Effector memory CD4-positive, alpha-beta T cell (primary cell): ENCODE measurements at regions not wholly inside any gene's neighbourhood (a gene's known extent, or its start where the extent isn't known, plus 50 kb on each side); places are given as distances from the start of the nearest gene placed in this dataset.
"Not testable (repeated sequence)": the region's sequence is repeated elsewhere in the genome, so short reads cannot be mapped to it uniquely, and the experiment has no call there.

Experiments
- DNase-seq, 3 donors: peaks; one replicate each; pipeline ENCODE4 v3.0.0-alpha.2; 2020
- H3K27ac ChIP-seq: 2 replicates; pipeline ENCODE4 v1.7.0; 2013; ENCODE audit warnings: mild to moderate bottlenecking, low read length, moderate library complexity; ENCODE audit not compliant: insufficient read depth, poor library complexity, severe bottlenecking
- H3K27me3 ChIP-seq: replicated peaks from 2 replicates; pipeline ENCODE4 v1.7.0; 2013; ENCODE audit warnings: mild to moderate bottlenecking, low read length; ENCODE audit not compliant: insufficient read depth, control insufficient read depth, poor library complexity, severe bottlenecking
- H3K36me3 ChIP-seq: 2 replicates; pipeline ENCODE4 v1.7.0; 2013; ENCODE audit warnings: mild to moderate bottlenecking, low read length, moderate library complexity; ENCODE audit not compliant: control insufficient read depth, insufficient read depth
- H3K4me1 ChIP-seq: 2 replicates; pipeline ENCODE4 v1.7.0; 2013; ENCODE audit warnings: low read length, mild to moderate bottlenecking; ENCODE audit not compliant: control insufficient read depth, insufficient read depth, poor library complexity, severe bottlenecking
- H3K4me3 ChIP-seq: 2 replicates; pipeline ENCODE4 v1.7.0; 2013; ENCODE audit warnings: low read length, low read depth, mild to moderate bottlenecking; ENCODE audit not compliant: insufficient read depth, poor library complexity, severe bottlenecking
- H3K9me3 ChIP-seq: 2 replicates; pipeline ENCODE4 v1.7.0; 2013; ENCODE audit warnings: mild to moderate bottlenecking, low read length, moderate library complexity; ENCODE audit not compliant: control insufficient read depth

GRCh38 chr18:51248685-51249084 lies 51.2 kb upstream of the MEX3C start:
- H3K27ac ChIP-seq: no peak overlapping the region
- no peak overlapping the region for H3K4me3 ChIP-seq
- H3K27me3 ChIP-seq: no peaks in the 10 kb centered on the region
- H3K36me3 ChIP-seq: no peaks in the 10 kb centered on the region
- H3K4me1 ChIP-seq: no peaks in the 10 kb centered on the region
- no peaks in the 10 kb centered on the region for H3K9me3 ChIP-seq
- DNase-seq: no peak

- Histone ChIP-seq H3K4me1 (no peaks in the 10 kb centered on the region), H3K4me3 (no peak overlapping the region), H3K9me3 (no peaks in the 10 kb centered on the region), H3K27ac (no peak overlapping the region), H3K36me3 (no peaks in the 10 kb centered on the region), H3K27me3 (peaks cover 2% of the 10 kb centered on the region)
- no peak for DNase-seq
Measured at GRCh38 chr18:51250006-51250405, 52.5 kb upstream of the MEX3C start.

- Histone ChIP-seq H3K36me3 (no peaks in the 10 kb centered on the region), H3K27me3 (peaks cover 2% of the 10 kb centered on the region), H3K9me3 (no peaks in the 10 kb centered on the region), H3K4me3 (no peak overlapping the region), H3K27ac (no peak overlapping the region), H3K4me1 (no peaks in the 10 kb centered on the region)
- no peak for DNase-seq
Measured at GRCh38 chr18:51250458-51251024, 53.1 kb upstream of the MEX3C start.

GRCh38 chr18:51251625-51252024 lies 54.1 kb upstream of the MEX3C start:
- no peaks in the 10 kb centered on the region for H3K4me1 ChIP-seq
- no peak overlapping the region for H3K4me3 ChIP-seq
- H3K9me3 ChIP-seq: no peaks in the 10 kb centered on the region
- no peak overlapping the region for H3K27ac ChIP-seq
- no peak for DNase-seq
- peaks cover 2% of the 10 kb centered on the region for H3K27me3 ChIP-seq
- H3K36me3 ChIP-seq: no peaks in the 10 kb centered on the region

- H3K27ac ChIP-seq: no peak overlapping the region
Measured at GRCh38 chr18:51253476-51253875, 56.0 kb upstream of the MEX3C start.

GRCh38 chr18:51255693-51256092 lies 58.2 kb upstream of the MEX3C start:
- H3K27ac ChIP-seq: no peak overlapping the region

More at GRCh38 chr18:51253476-51253875, 56.0 kb upstream of the MEX3C start:
- Histone ChIP-seq H3K4me3 (no peak overlapping the region), H3K27me3 (peaks cover 2% of the 10 kb centered on the region), H3K36me3 (no peaks in the 10 kb centered on the region), H3K4me1 (no peaks in the 10 kb centered on the region), H3K9me3 (no peaks in the 10 kb centered on the region)
- no peak for DNase-seq

GRCh38 chr18:51257150-51257549 lies 59.7 kb upstream of the MEX3C start:
- H3K27me3 ChIP-seq: peaks cover 2% of the 10 kb centered on the region
- H3K27ac ChIP-seq: no peak overlapping the region
- H3K4me3 ChIP-seq: no peak overlapping the region
- H3K4me1 ChIP-seq: no peaks in the 10 kb centered on the region
- no peaks in the 10 kb centered on the region for H3K36me3 ChIP-seq
- H3K9me3 ChIP-seq: no peaks in the 10 kb centered on the region
- no peak for DNase-seq

More at GRCh38 chr18:51255693-51256092, 58.2 kb upstream of the MEX3C start:
- no peaks in the 10 kb centered on the region for H3K9me3 ChIP-seq
- peaks cover 2% of the 10 kb centered on the region for H3K27me3 ChIP-seq
- H3K4me1 ChIP-seq: no peaks in the 10 kb centered on the region
- DNase-seq: no peak
- H3K36me3 ChIP-seq: no peaks in the 10 kb centered on the region
- H3K4me3 ChIP-seq: no peak overlapping the region

- Histone ChIP-seq H3K4me3 (no peak overlapping the region), H3K36me3 (no peaks in the 10 kb centered on the region), H3K27me3 (no peaks in the 10 kb centered on the region), H3K4me1 (no peaks in the 10 kb centered on the region), H3K9me3 (no peaks in the 10 kb centered on the region), H3K27ac (no peak overlapping the region)
- no peak for DNase-seq
Measured at GRCh38 chr18:51260118-51260517, 62.6 kb upstream of the MEX3C start.

- H3K27ac ChIP-seq, H3K9me3 ChIP-seq, H3K36me3 ChIP-seq, H3K27me3 ChIP-seq, DNase-seq, H3K4me3 ChIP-seq, H3K4me1 ChIP-seq: not testable (repeated sequence)
Measured at GRCh38 chr18:51266077-51266476, 68.6 kb upstream of the MEX3C start.

GRCh38 chr18:51266773-51267172 lies 69.3 kb upstream of the MEX3C start:
- no peak for DNase-seq
- no peaks in the 10 kb centered on the region for H3K36me3 ChIP-seq
- H3K9me3 ChIP-seq: no peaks in the 10 kb centered on the region
- no peak overlapping the region for H3K27ac ChIP-seq
- no peaks in the 10 kb centered on the region for H3K4me1 ChIP-seq
- no peak overlapping the region for H3K4me3 ChIP-seq
- no peaks in the 10 kb centered on the region for H3K27me3 ChIP-seq
